Endothelial cell of umbilical vein (primary cell): ENCODE measurements at regions not wholly inside any gene's neighbourhood (a gene's known extent, or its start where the extent isn't known, plus 50 kb on each side); places are given as distances from the start of the nearest gene placed in this dataset.
"Not testable (repeated sequence)": the region's sequence is repeated elsewhere in the genome, so short reads cannot be mapped to it uniquely, and the experiment has no call there.

ENCODE experiments used
- BruUV-seq: library from RNA; stranded (reverse); fragments of 400-500 nt; replicated peaks from 2 replicates; lab custom pipeline; 2021; lab: Mats Ljungman, UMichigan
- CTCF ChIA-PET: fragments of 300-600, 350-600 bp; sonication (Branson Sonifier 250); formaldehyde crosslinking; loops from one replicate; lab custom pipeline; 2021; ENCODE audit warnings: antibody characterized with exemption, inconsistent platforms; lab: Charles Lee
- POLR2A ChIA-PET: fragments of 300-600, 350-600 bp; sonication (Branson Sonifier 250); formaldehyde crosslinking; loops from one replicate; lab custom pipeline; 2021; ENCODE audit warnings: antibody characterized with exemption, inconsistent platforms; lab: Charles Lee
- DNase-seq: peaks from one replicate; pipeline ENCODE4 v3.0.0-alpha.2; 2011; ENCODE audit warnings: low read depth, low spot score
- FAIRE-seq: peaks from 2 replicates; lab custom pipeline; 2011; peaks lifted over from hg19 to GRCh38; lab: Jason Lieb, UNC
- H2AFZ ChIP-seq: 2 replicates; pipeline ENCODE4 v1.6.0; 2012; ENCODE audit warnings: low read depth, low read length, control low read depth, inconsistent platforms
- H3K27ac ChIP-seq: 2 replicates; pipeline ENCODE4 v1.5.1; 2011; ENCODE audit warnings: low read depth, mild to moderate bottlenecking, control low read depth, low read length, moderate library complexity; ENCODE audit not compliant: insufficient read depth
- H3K27me3 ChIP-seq, 2 experiments: 2 replicates each; pipeline versions ENCODE4 v1.6.0 to v1.6.1; 2011; ENCODE audit warnings: low read length in 2 of 2, mixed read lengths in 1 of 2; ENCODE audit not compliant: control insufficient read depth in 2 of 2, insufficient read depth in 2 of 2
- H3K36me3 ChIP-seq, 2 experiments: 2 replicates in 1 of 2; 3 replicates in 1 of 2; pipeline ENCODE4 v1.5.1; 2011; ENCODE audit warnings: low read length in 2 of 2, mild to moderate bottlenecking in 1 of 2, moderate library complexity in 1 of 2; ENCODE audit not compliant: control insufficient read depth in 2 of 2, insufficient read depth in 2 of 2; ENCODE audit errors: extremely low read depth in 1 of 2
- H3K4me1 ChIP-seq: 3 replicates; pipeline ENCODE4 v1.5.1; 2011; ENCODE audit warnings: mild to moderate bottlenecking, low read length; ENCODE audit not compliant: control insufficient read depth, insufficient read depth; ENCODE audit errors: extremely low read depth
- H3K4me2 ChIP-seq: 2 replicates; pipeline ENCODE4 v1.6.1; 2011; ENCODE audit warnings: low read length, control low read depth, mixed read lengths; ENCODE audit not compliant: insufficient read depth
- H3K4me3 ChIP-seq, 3 experiments: fragments of 200-600 bp in 1 of 3; sonication (generic), shearing (Covaris generic) in 1 of 3; replicated peaks in 1 of 3; 2 replicates each; pipeline ENCODE4 v1.5.1; 2011 to 2016; ENCODE audit warnings: control low read depth in 3 of 3, low read length in 3 of 3, mild to moderate bottlenecking in 2 of 3, inconsistent platforms in 1 of 3, low read depth in 1 of 3, moderate library complexity in 1 of 3; ENCODE audit not compliant: insufficient read depth in 1 of 3
- H3K79me2 ChIP-seq: 2 replicates; pipeline ENCODE4 v1.6.0; 2012; ENCODE audit warnings: low read length, inconsistent platforms; ENCODE audit not compliant: control insufficient read depth, insufficient read depth
- H3K9ac ChIP-seq: replicated peaks from 2 replicates; pipeline ENCODE3; 2011; ENCODE audit warnings: low read length, control low read depth; ENCODE audit not compliant: insufficient read depth; ENCODE audit errors: extremely low read depth
- H3K9me1 ChIP-seq: replicated peaks from 3 replicates; pipeline ENCODE4 v1.6.0; 2011; ENCODE audit warnings: mild to moderate bottlenecking, low read length; ENCODE audit not compliant: control insufficient read depth, insufficient read depth; ENCODE audit errors: extremely low read depth
- H3K9me3 ChIP-seq: replicated peaks from 2 replicates; pipeline ENCODE4 v1.5.1; 2012; ENCODE audit warnings: low read length, inconsistent platforms; ENCODE audit not compliant: control insufficient read depth, insufficient read depth
- H4K20me1 ChIP-seq: replicated peaks from 2 replicates; pipeline ENCODE3; 2011; ENCODE audit warnings: mild to moderate bottlenecking, low read length; ENCODE audit not compliant: control insufficient read depth, insufficient read depth; ENCODE audit errors: extremely low read depth
- GATA2 ChIP-seq: IDR thresholded peaks from 2 replicates; pipeline ENCODE4 v1.7.0; 2011; ENCODE audit warnings: low read depth, mild to moderate bottlenecking, moderate library complexity, mixed read lengths, low read length; ENCODE audit not compliant: insufficient read length, insufficient read depth
- POLR2A ChIP-seq: IDR thresholded peaks from 2 replicates; pipeline ENCODE4 v1.6.1; 2012; ENCODE audit warnings: low read depth, mild to moderate bottlenecking, control low read depth, low read length
- dilution Hi-C: fragments of 300-500 bp; cut with MboI; formaldehyde crosslinking; loops from one replicate; pipeline ENCODE4 v1.15.0; 2019; ENCODE audit warnings: low sequenced_read_pairs; ENCODE audit not compliant: extremely low pct_ligation_motif_present
- intact Hi-C: fragments of 100-400 bp; cut with micrococcal nuclease; formaldehyde crosslinking; loops from one replicate; pipeline ENCODE4 v1.10.0; 2022

- FAIRE-seq, H3K4me3 ChIP-seq, DNase-seq, H4K20me1 ChIP-seq, H3K36me3 ChIP-seq, H3K9me1 ChIP-seq, H3K27ac ChIP-seq, BruUV-seq, dilution Hi-C loops, POLR2A ChIA-PET, H3K9ac ChIP-seq, H2AFZ ChIP-seq, H3K4me2 ChIP-seq, intact Hi-C loops, H3K9me3 ChIP-seq, H3K27me3 ChIP-seq, H3K79me2 ChIP-seq, H3K4me1 ChIP-seq: not testable (repeated sequence)
- CTCF ChIA-PET = interaction anchor here (0.7 to 1.1 kb wide), 2 partner anchors 8 to 21 kb away, joined by 3 read pairs; no protein-coding TSS in a partner anchor
These were observed 874.7 kb downstream of the PLA2G4A start for GRCh38 chr1:187703138-187704130.

DNA sequence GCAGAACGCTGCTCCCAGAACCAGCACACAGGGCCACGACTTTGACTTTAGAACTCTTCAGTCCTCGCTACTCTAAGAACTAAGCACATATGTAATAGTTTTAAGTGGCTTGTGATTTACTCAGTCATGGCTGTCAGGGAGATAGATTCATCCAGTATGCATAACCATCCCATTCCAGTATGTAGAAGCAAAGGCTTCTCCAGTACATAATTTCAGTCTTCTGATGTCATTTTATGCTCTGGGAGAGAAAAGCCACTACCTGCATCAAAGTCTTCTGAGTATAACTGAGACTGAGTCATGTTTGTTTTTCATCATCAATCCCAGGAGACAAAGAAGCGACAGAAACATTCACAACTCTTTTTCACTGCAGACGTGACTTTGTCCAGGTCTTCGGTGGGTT, 885.7 kb downstream of the PLA2G4A start:
- POLR2A ChIA-PET = no interaction called here
- dilution Hi-C loops = no loop called here
- DNase-seq (no peak), FAIRE-seq (no peak)
- Histone ChIP-seq H3K36me3 (no peaks in the 10 kb centered on the region), H3K27ac (no peak overlapping the region), H3K4me3 (no peak overlapping the region), H3K9me1 (no peaks in the 10 kb centered on the region), H3K9ac (no peak overlapping the region), H3K79me2 (no peaks in the 10 kb centered on the region), H4K20me1 (no peaks in the 10 kb centered on the region), H3K9me3 (no peaks in the 10 kb centered on the region), H3K4me1 (no peaks in the 10 kb centered on the region), H3K27me3 (no peaks in the 10 kb centered on the region), H3K4me2 (no peak overlapping the region), H2AFZ (no peak overlapping the region)
- no TSS peak for BruUV-seq
- intact Hi-C loops = no loop called here
- TF ChIP-seq POLR2A (no peak), GATA2 (no peak)
- CTCF ChIA-PET = no interaction called here
